ENCODE measurements at regions not wholly inside any gene's neighbourhood (a gene's known extent, or its start where the extent isn't known, plus 50 kb on each side); places are given as distances from the start of the nearest gene placed in this dataset.

GRCh38 chr3:176848431-176849214, 348.7 kb downstream of the TBL1XR1 start:
- Histone ChIP-seq H3K27ac (no peak overlapping the region), H3K36me3 (no peaks in the 10 kb centered on the region), H3K4me3 (no peak overlapping the region), H3K27me3 (no peaks in the 10 kb centered on the region), H3K9me3 (no peaks in the 10 kb centered on the region), H3K4me1 (no peaks in the 10 kb centered on the region)
- in situ Hi-C loops (cut with MboI; ENCODE audit: low sequenced_read_pairs in 4 of 4) (no loop called here), intact Hi-C loops (cut with DNase I; ENCODE audit: low total_unique reads) (no loop called here)
- TF ChIP-seq, protein P1, sequence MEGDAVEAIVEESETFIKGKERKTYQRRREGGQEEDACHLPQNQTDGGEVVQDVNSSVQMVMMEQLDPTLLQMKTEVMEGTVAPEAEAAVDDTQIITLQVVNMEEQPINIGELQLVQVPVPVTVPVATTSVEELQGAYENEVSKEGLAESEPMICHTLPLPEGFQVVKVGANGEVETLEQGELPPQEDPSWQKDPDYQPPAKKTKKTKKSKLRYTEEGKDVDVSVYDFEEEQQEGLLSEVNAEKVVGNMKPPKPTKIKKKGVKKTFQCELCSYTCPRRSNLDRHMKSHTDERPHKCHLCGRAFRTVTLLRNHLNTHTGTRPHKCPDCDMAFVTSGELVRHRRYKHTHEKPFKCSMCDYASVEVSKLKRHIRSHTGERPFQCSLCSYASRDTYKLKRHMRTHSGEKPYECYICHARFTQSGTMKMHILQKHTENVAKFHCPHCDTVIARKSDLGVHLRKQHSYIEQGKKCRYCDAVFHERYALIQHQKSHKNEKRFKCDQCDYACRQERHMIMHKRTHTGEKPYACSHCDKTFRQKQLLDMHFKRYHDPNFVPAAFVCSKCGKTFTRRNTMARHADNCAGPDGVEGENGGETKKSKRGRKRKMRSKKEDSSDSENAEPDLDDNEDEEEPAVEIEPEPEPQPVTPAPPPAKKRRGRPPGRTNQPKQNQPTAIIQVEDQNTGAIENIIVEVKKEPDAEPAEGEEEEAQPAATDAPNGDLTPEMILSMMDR (IDR thresholded peaks at IDR 0.05 in 4 of 5, conservative IDR thresholded peaks at IDR 0.05 in 1 of 5), result no peak
- TF ChIP-seq POLR2A (IDR thresholded peaks at IDR 0.05), result no peak
- no peak for ATAC-seq
- no peak for DNase-seq

DNA sequence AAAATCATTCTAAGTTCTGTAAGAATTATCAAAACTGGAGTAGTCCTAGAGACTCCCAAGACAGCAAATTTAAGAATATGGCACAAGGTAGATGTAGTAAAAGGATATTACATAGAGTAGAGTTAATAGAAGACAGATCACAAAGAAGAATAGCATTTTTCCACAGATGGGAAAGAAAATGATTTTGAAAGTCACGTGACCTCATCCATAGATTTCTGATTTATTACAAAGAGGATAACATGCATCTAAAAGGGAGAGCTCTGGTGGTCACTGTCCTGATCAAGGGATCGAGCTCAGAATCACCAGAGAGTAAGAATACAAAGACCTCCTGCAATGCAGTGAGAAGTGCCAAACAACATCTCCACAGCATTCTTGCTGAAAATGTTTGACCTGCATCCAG, 354.4 kb downstream of the TBL1XR1 start:
- no peaks in the 10 kb centered on the region for H3K36me3 ChIP-seq
- no peaks in the 10 kb centered on the region for H3K27me3 ChIP-seq
- H3K27ac ChIP-seq, result no peak overlapping the region
- ATAC-seq (no peak), DNase-seq (no peak)
- H3K4me1 ChIP-seq, result no peaks in the 10 kb centered on the region
- in situ Hi-C loops (cut with MboI; ENCODE audit: low sequenced_read_pairs in 4 of 4) (no loop called here), intact Hi-C loops (cut with DNase I; ENCODE audit: low total_unique reads) (no loop called here)
- no peak for TF ChIP-seq POLR2A (IDR thresholded peaks at IDR 0.05)
- TF ChIP-seq, protein P1 (IDR thresholded peaks at IDR 0.05 in 4 of 5, conservative IDR thresholded peaks at IDR 0.05 in 1 of 5), result no peak
- no peaks in the 10 kb centered on the region for H3K9me3 ChIP-seq
- H3K4me3 ChIP-seq, result no peak overlapping the region

DNA sequence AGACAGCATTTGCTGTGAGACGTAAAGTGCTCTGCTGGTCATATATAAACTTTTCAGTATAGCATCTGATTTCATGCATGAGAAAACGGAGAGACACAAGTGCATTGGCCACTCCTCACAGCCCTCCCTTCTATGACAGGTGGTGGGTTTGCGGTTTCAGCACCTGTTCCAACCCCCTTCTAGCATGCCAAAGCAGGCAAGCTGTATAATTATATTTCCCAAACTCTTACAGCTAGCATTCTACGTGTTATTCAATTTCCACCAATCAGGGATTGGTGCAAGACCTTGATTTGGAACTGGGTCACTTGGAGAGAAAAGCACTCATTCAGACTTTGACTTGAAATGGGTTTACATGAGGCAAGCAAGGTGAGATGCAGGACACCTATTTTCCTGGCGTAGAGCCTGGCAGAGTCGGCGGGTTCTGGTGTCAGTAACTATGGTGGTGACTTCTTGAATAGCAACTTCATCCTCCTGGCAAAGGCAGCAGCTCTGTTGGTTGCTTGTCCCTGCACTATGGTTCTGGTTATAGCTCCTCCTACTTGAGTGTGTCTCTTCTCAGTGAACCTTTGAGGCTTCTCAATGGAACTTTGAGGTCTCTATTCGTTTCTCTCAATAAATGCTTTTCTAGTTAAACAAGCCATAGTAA, 356.5 kb downstream of the TBL1XR1 start:
- in situ Hi-C loops (cut with MboI; ENCODE audit: low sequenced_read_pairs in 4 of 4), result no loop called here
- Histone ChIP-seq H3K4me1 (no peaks in the 10 kb centered on the region), H3K9me3 (no peaks in the 10 kb centered on the region), H3K27ac (no peak overlapping the region), H3K36me3 (no peaks in the 10 kb centered on the region), H3K27me3 (no peaks in the 10 kb centered on the region), H3K4me3 (no peak overlapping the region)
- no peak for DNase-seq
- TF ChIP-seq, protein P1 (IDR thresholded peaks at IDR 0.05 in 4 of 5, conservative IDR thresholded peaks at IDR 0.05 in 1 of 5), result no peak
- no peak for TF ChIP-seq POLR2A (IDR thresholded peaks at IDR 0.05)
- intact Hi-C loops (cut with DNase I; ENCODE audit: low total_unique reads), result no loop called here
- ATAC-seq, result no peak

DNA sequence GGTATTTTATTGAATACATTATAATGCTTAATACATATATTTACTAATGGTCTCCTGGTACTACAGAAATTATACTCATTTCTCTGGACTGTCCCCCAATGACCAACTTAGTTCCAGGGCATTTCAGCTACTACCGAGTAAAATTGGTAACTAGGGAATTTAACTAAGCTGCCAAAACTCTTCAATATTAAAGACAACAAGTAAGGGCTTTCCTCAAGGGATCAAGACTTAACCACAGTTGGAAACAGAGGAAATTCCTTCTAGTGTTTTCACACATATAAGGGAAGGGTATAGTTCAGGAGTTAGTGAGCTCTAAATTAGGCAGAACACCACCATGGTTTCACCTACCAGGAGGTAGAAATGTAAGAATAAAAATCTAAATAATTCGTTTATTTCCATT, 357.4 kb downstream of the TBL1XR1 start:
- Histone ChIP-seq H3K27me3 (no peaks in the 10 kb centered on the region), H3K27ac (no peak overlapping the region), H3K9me3 (no peaks in the 10 kb centered on the region), H3K4me3 (no peak overlapping the region), H3K36me3 (no peaks in the 10 kb centered on the region), H3K4me1 (no peaks in the 10 kb centered on the region)
- intact Hi-C loops (cut with DNase I; ENCODE audit: low total_unique reads) (no loop called here), in situ Hi-C loops (cut with MboI; ENCODE audit: low sequenced_read_pairs in 4 of 4) (no loop called here)
- DNase-seq, result no peak
- TF ChIP-seq, protein P1 (IDR thresholded peaks at IDR 0.05 in 4 of 5, conservative IDR thresholded peaks at IDR 0.05 in 1 of 5), result no peak
- TF ChIP-seq POLR2A (IDR thresholded peaks at IDR 0.05), result no peak
- ATAC-seq, result no peak

All from gastrocnemius medialis (tissue), 4 donors.